ENCODE measurements at regions not wholly inside any gene's neighbourhood (a gene's known extent, or its start where the extent isn't known, plus 50 kb on each side); places are given as distances from the start of the nearest gene placed in this dataset.
"Not testable (repeated sequence)": the region's sequence is repeated elsewhere in the genome, so short reads cannot be mapped to it uniquely, and the experiment has no call there.

GRCh38 chr6:145060714-145061113 is 674.6 kb downstream of the EPM2A start:
- no peak for DNase-seq (ENCODE audit: low read depth, low spot score)

- no peak for DNase-seq (ENCODE audit: low read depth, low spot score)
Observed at GRCh38 chr6:145063091-145063490, 672.2 kb downstream of the EPM2A start.

GRCh38 chr6:145067430-145067829 is 667.9 kb downstream of the EPM2A start:
- no peak for DNase-seq (ENCODE audit: low read depth, low spot score)

GRCh38 chr6:145068577-145068976 is 666.7 kb downstream of the EPM2A start:
- DNase-seq (ENCODE audit: low read depth, low spot score): no peak

- no peak for DNase-seq (ENCODE audit: low read depth, low spot score)
Observed at GRCh38 chr6:145069966-145070365, 665.4 kb downstream of the EPM2A start.

GRCh38 chr6:145070791-145071190 is 664.5 kb downstream of the EPM2A start:
- no peak for DNase-seq (ENCODE audit: low read depth, low spot score)

GRCh38 chr6:145071836-145072235 is 663.5 kb downstream of the EPM2A start:
- no peak for DNase-seq (ENCODE audit: low read depth, low spot score)

GRCh38 chr6:145073811-145074210 is 661.5 kb downstream of the EPM2A start:
- DNase-seq (ENCODE audit: low read depth, low spot score): no peak

- no peak for DNase-seq (ENCODE audit: low read depth, low spot score)
Observed at GRCh38 chr6:145074805-145075204, 660.5 kb downstream of the EPM2A start.

- DNase-seq (ENCODE audit: low read depth, low spot score): no peak
Observed at GRCh38 chr6:145075425-145075824, 659.9 kb downstream of the EPM2A start.

GRCh38 chr6:145076115-145076841 is 659.0 kb downstream of the EPM2A start:
- DNase-seq (ENCODE audit: low read depth, low spot score): no peak

- no peak for DNase-seq (ENCODE audit: low read depth, low spot score)
Observed at GRCh38 chr6:145077382-145077781, 657.9 kb downstream of the EPM2A start.

GRCh38 chr6:145080651-145081050 is 654.7 kb downstream of the EPM2A start:
- DNase-seq (ENCODE audit: low read depth, low spot score): no peak

GRCh38 chr6:145081677-145082076 is 653.6 kb downstream of the EPM2A start:
- no peak for DNase-seq (ENCODE audit: low read depth, low spot score)

- no peak for DNase-seq (ENCODE audit: low read depth, low spot score)
Observed at GRCh38 chr6:145082359-145082758, 653.0 kb downstream of the EPM2A start.

GRCh38 chr6:145086197-145086596 is 649.1 kb downstream of the EPM2A start:
- DNase-seq (ENCODE audit: low read depth, low spot score): peak; percentile 40

GRCh38 chr6:145087034-145087433 is 648.3 kb downstream of the EPM2A start:
- no peak for DNase-seq (ENCODE audit: low read depth, low spot score)

GRCh38 chr6:145090801-145091585 is 644.3 kb downstream of the EPM2A start:
- no peak for DNase-seq (ENCODE audit: low read depth, low spot score)

GRCh38 chr6:145091586-145092142 is 643.7 kb downstream of the EPM2A start:
- DNase-seq (ENCODE audit: low read depth, low spot score): no peak

- DNase-seq (ENCODE audit: low read depth, low spot score): no peak
Observed at GRCh38 chr6:145092554-145092953, 642.8 kb downstream of the EPM2A start.

- no peak for DNase-seq (ENCODE audit: low read depth, low spot score)
Observed at GRCh38 chr6:145093226-145093625, 642.1 kb downstream of the EPM2A start.

- DNase-seq (ENCODE audit: low read depth, low spot score): no peak
Observed at GRCh38 chr6:145096846-145097245, 638.5 kb downstream of the EPM2A start.

- not testable (repeated sequence) for DNase-seq (ENCODE audit: low read depth, low spot score)
Observed at GRCh38 chr6:145098127-145098526, 637.2 kb downstream of the EPM2A start.

All from smooth muscle cell of the brain vasculature (primary cell).